HepG2 (cell line): ENCODE measurements at regions not wholly inside any gene's neighbourhood (a gene's known extent, or its start where the extent isn't known, plus 50 kb on each side); places are given as distances from the start of the nearest gene placed in this dataset.

Experiments
- ATAC-seq: fragments of 200-7000 bp; cut with Tn5 transposase; 3 replicates; pipeline ENCODE4 v1.9.1; 2020; ENCODE audit warnings: mild to moderate bottlenecking, moderate library complexity
- BruUV-seq: library from RNA; stranded (reverse); fragments of 400-500 nt; replicated peaks from 2 replicates; lab custom pipeline; 2021; lab: Mats Ljungman, UMichigan
- CTCF ChIA-PET: fragments of 300-600 bp; formaldehyde crosslinking; extraction: SDS; loops from one replicate; lab custom pipeline; 2021; ENCODE audit warnings: low total read pairs, inconsistent platforms, low intra/inter-chr PET ratio; lab: Yijun Ruan, JAX
- POLR2A ChIA-PET: fragments of 350-600 bp; sonication (Branson Sonifier 250); formaldehyde crosslinking; loops from one replicate; lab custom pipeline; 2020; ENCODE audit warnings: antibody characterized with exemption, inconsistent platforms; lab: Yijun Ruan, JAX
- DNase-seq: peaks from one replicate; pipeline ENCODE4 v3.0.0-alpha.2; 2015; ENCODE audit warnings: low spot score
- FAIRE-seq: peaks from 3 replicates; lab custom pipeline; 2011; peaks lifted over from hg19 to GRCh38; lab: Jason Lieb, UNC
- H2AFZ ChIP-seq: one replicate; pipeline ENCODE4 v1.6.1; 2011; ENCODE audit warnings: low read length, inconsistent platforms
- H3K27ac ChIP-seq: fragments of 300-600 bp; 3 replicates; pipeline ENCODE4 v1.8.0; 2011; ENCODE audit warnings: mixed run types, mild to moderate bottlenecking, mixed read lengths, low read length, inconsistent platforms; ENCODE audit not compliant: insufficient read depth; ENCODE audit errors: extremely low read length
- H3K27me3 ChIP-seq, 2 experiments: fragments of 200-600 bp in 1 of 2; 2 replicates in 1 of 2; 3 replicates in 1 of 2; pipeline versions ENCODE4 v1.6.0 to v1.8.0; 2011; ENCODE audit warnings: low read length in 2 of 2, mild to moderate bottlenecking in 2 of 2, moderate library complexity in 2 of 2, inconsistent platforms in 1 of 2; ENCODE audit not compliant: insufficient read depth in 2 of 2, control insufficient read depth in 1 of 2
- H3K36me3 ChIP-seq, 2 experiments: fragments of 200-600 bp in 1 of 2; replicated peaks in 1 of 2; 2 replicates in 1 of 2; 3 replicates in 1 of 2; pipeline versions ENCODE4 v1.5.1 to v1.8.0; 2011; ENCODE audit warnings: low read length in 2 of 2, inconsistent platforms in 1 of 2; ENCODE audit not compliant: insufficient read depth in 2 of 2, control insufficient read depth in 1 of 2
- H3K4me1 ChIP-seq: 2 replicates; pipeline ENCODE4 v1.5.1; 2012; ENCODE audit warnings: low read length, inconsistent platforms; ENCODE audit not compliant: insufficient read depth
- H3K4me2 ChIP-seq: 2 replicates; pipeline ENCODE4 v1.6.0; 2011; ENCODE audit warnings: low read depth, low read length, inconsistent platforms
- H3K4me3 ChIP-seq, 3 experiments: fragments of 200-600 bp in 1 of 3; sonication (generic), shearing (Covaris generic) in 1 of 3; replicated peaks in 1 of 3; 2 replicates each; pipeline ENCODE4 v1.5.1; 2011 to 2016; ENCODE audit warnings: low read length in 3 of 3, inconsistent platforms in 2 of 3, low read depth in 2 of 3, mild to moderate bottlenecking in 2 of 3, control low read depth in 1 of 3, mixed read lengths in 1 of 3; ENCODE audit not compliant: insufficient read depth in 1 of 3
- H3K79me2 ChIP-seq: one replicate; pipeline ENCODE4 v1.6.1; 2011; ENCODE audit warnings: low read length, inconsistent platforms; ENCODE audit not compliant: insufficient read depth
- H3K9ac ChIP-seq: 2 replicates; pipeline ENCODE4 v1.6.0; 2011; ENCODE audit warnings: mild to moderate bottlenecking, low read depth, low read length, inconsistent platforms; ENCODE audit not compliant: insufficient read depth
- H3K9me3 ChIP-seq: 2 replicates; pipeline ENCODE4 v1.5.1; 2012; ENCODE audit warnings: mild to moderate bottlenecking, low read length
- H4K20me1 ChIP-seq: 2 replicates; pipeline ENCODE4 v1.6.0; 2011; ENCODE audit warnings: inconsistent platforms, mild to moderate bottlenecking, low read length, moderate library complexity; ENCODE audit not compliant: insufficient read depth
- CAMTA2 ChIP-seq: sonication (generic); formaldehyde crosslinking; IDR thresholded peaks from 2 replicates; pipeline ENCODE4 v1.4.0; 2020; ENCODE audit warnings: mild to moderate bottlenecking, missing genetic modification reagents, borderline replicate concordance
- CHCHD3 ChIP-seq: sonication (generic); formaldehyde crosslinking; IDR thresholded peaks from 2 replicates; pipeline ENCODE4 v1.8.0; 2022; ENCODE audit warnings: mild to moderate bottlenecking, missing genetic modification reagents, moderate library complexity
- ETV6 ChIP-seq: sonication (generic); formaldehyde crosslinking; conservative IDR thresholded peaks from 2 replicates; pipeline ENCODE4 v1.4.0; 2020; ENCODE audit warnings: missing genetic modification reagents
- KLF12 ChIP-seq: sonication (generic); formaldehyde crosslinking; IDR thresholded peaks from 2 replicates; pipeline ENCODE4 v1.4.0; 2020; ENCODE audit warnings: missing genetic modification reagents, borderline replicate concordance
- NFYB ChIP-seq: sonication (generic); formaldehyde crosslinking; IDR thresholded peaks from 2 replicates; pipeline ENCODE4 v1.4.0; 2020; ENCODE audit warnings: missing genetic modification reagents
- RORA ChIP-seq: sonication (generic); formaldehyde crosslinking; IDR thresholded peaks from 2 replicates; pipeline ENCODE4 v1.5.0; 2020; ENCODE audit warnings: mild to moderate bottlenecking, missing genetic modification reagents, moderate library complexity
- ZBTB42 ChIP-seq: sonication (generic); formaldehyde crosslinking; IDR thresholded peaks from 2 replicates; pipeline ENCODE4 v1.5.0; 2020; ENCODE audit warnings: mild to moderate bottlenecking, missing genetic modification reagents
- ZNF598 ChIP-seq: sonication (generic); formaldehyde crosslinking; IDR thresholded peaks from 2 replicates; pipeline ENCODE4 v1.5.1; 2020; ENCODE audit warnings: mild to moderate bottlenecking, missing genetic modification reagents, borderline replicate concordance
- ZNF781 ChIP-seq: sonication (generic); formaldehyde crosslinking; IDR thresholded peaks from 2 replicates; pipeline ENCODE4 v1.5.1; 2020; ENCODE audit warnings: borderline replicate concordance, mild to moderate bottlenecking, missing genetic modification reagents; ENCODE audit errors: not compliant biosample characterization
- ZSCAN20 ChIP-seq: sonication (generic); formaldehyde crosslinking; IDR thresholded peaks from 2 replicates; pipeline ENCODE4 v1.4.0; 2020; ENCODE audit warnings: missing genetic modification reagents, mild to moderate bottlenecking, borderline replicate concordance
- WGBS: methylation state at CpG from one replicate; pipeline ENCODE4 v1.1.6; 2017; ENCODE audit warnings: low lambda C conversion rate; 5-methylcytosine and 5-hydroxymethylcytosine counted together
- in situ Hi-C: cut with HindIII; loops from 2 replicates; pipeline ENCODE4 v1.10.0; 2017; ENCODE audit warnings: low pct_unique_long_range_greater_than_20kb; ENCODE audit not compliant: extremely low pct_ligation_motif_present
- intact Hi-C: fragments of 100-400 bp; cut with micrococcal nuclease; formaldehyde crosslinking; loops from one replicate; pipeline ENCODE4 v1.10.0; 2022; ENCODE audit not compliant: unreplicated experiment
- TF ChIP-seq, protein P1 (sequence below): IDR thresholded peaks from 2 replicates; pipeline ENCODE4 v1.6.1; 2016; ENCODE audit warnings: mild to moderate bottlenecking
- TF ChIP-seq, protein P2 (sequence below): sonication (generic); formaldehyde crosslinking; IDR thresholded peaks from 2 replicates; pipeline ENCODE4 v1.4.0; 2020; ENCODE audit warnings: mild to moderate bottlenecking, missing genetic modification reagents

DNA sequence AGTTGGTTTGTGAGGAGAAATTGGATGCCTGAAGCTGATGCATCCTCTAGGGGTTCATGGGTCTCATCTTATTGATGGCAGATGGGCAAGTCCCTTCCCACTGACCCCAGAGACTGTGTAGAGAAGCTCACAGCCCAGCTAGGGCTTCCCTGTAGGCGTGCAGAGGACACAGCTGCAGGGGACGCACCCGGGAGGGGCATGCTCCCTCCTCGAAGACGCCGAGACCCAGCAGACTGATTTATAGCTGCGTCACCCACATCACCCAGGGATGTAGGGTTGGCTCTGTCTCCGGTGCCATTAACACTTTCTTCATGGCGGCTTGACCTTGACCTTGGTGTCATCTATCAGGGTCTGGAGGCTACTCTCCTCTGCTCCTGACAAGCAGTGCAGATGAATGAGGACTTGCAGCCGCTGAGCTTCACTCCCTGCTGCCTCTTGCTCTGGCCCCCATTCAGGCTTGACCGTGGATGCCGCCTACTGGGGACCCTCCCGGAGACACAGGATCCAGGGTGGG is 549.7 kb downstream of the TCERG1L start:
- H3K4me1 ChIP-seq = no peaks in the 10 kb centered on the region
- intact Hi-C loops = no loop called here
- H3K4me2 ChIP-seq = no peak overlapping the region
- POLR2A ChIA-PET = no interaction called here
- WGBS = 17% methylated on average over 8 of the region's 13 CpGs
- no peak for FAIRE-seq
- no peak overlapping the region for H3K4me3 ChIP-seq
- no peaks in the 10 kb centered on the region for H3K36me3 ChIP-seq
- H3K9me3 ChIP-seq = peaks cover 10% of the 10 kb centered on the region; the same call in 1 of the 2 replicates
- in situ Hi-C loops = no loop called here
- H4K20me1 ChIP-seq = no peaks in the 10 kb centered on the region
- no peak overlapping the region for H2AFZ ChIP-seq
- TF ChIP-seq, protein P1, sequence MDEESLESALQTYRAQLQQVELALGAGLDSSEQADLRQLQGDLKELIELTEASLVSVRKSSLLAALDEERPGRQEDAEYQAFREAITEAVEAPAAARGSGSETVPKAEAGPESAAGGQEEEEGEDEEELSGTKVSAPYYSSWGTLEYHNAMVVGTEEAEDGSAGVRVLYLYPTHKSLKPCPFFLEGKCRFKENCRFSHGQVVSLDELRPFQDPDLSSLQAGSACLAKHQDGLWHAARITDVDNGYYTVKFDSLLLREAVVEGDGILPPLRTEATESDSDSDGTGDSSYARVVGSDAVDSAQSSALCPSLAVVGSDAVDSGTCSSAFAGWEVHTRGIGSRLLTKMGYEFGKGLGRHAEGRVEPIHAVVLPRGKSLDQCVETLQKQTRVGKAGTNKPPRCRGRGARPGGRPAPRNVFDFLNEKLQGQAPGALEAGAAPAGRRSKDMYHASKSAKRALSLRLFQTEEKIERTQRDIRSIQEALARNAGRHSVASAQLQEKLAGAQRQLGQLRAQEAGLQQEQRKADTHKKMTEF = no peak
- TF ChIP-seq ZNF781 (CRISPR knock-in tag) (no peak), ZNF598 (CRISPR knock-in tag) (no peak), ETV6 (CRISPR knock-in tag) (no peak), RORA (CRISPR knock-in tag) (no peak), ZBTB42 (CRISPR knock-in tag) (no peak), NFYB (CRISPR knock-in tag) (no peak), KLF12 (CRISPR knock-in tag) (no peak), CAMTA2 (CRISPR knock-in tag) (no peak), CHCHD3 (no peak), ZSCAN20 (no peak)
- TF ChIP-seq, protein P2, sequence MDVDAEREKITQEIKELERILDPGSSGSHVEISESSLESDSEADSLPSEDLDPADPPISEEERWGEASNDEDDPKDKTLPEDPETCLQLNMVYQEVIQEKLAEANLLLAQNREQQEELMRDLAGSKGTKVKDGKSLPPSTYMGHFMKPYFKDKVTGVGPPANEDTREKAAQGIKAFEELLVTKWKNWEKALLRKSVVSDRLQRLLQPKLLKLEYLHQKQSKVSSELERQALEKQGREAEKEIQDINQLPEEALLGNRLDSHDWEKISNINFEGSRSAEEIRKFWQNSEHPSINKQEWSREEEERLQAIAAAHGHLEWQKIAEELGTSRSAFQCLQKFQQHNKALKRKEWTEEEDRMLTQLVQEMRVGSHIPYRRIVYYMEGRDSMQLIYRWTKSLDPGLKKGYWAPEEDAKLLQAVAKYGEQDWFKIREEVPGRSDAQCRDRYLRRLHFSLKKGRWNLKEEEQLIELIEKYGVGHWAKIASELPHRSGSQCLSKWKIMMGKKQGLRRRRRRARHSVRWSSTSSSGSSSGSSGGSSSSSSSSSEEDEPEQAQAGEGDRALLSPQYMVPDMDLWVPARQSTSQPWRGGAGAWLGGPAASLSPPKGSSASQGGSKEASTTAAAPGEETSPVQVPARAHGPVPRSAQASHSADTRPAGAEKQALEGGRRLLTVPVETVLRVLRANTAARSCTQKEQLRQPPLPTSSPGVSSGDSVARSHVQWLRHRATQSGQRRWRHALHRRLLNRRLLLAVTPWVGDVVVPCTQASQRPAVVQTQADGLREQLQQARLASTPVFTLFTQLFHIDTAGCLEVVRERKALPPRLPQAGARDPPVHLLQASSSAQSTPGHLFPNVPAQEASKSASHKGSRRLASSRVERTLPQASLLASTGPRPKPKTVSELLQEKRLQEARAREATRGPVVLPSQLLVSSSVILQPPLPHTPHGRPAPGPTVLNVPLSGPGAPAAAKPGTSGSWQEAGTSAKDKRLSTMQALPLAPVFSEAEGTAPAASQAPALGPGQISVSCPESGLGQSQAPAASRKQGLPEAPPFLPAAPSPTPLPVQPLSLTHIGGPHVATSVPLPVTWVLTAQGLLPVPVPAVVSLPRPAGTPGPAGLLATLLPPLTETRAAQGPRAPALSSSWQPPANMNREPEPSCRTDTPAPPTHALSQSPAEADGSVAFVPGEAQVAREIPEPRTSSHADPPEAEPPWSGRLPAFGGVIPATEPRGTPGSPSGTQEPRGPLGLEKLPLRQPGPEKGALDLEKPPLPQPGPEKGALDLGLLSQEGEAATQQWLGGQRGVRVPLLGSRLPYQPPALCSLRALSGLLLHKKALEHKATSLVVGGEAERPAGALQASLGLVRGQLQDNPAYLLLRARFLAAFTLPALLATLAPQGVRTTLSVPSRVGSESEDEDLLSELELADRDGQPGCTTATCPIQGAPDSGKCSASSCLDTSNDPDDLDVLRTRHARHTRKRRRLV (CRISPR knock-in tag) = no peak
- TF ChIP-seq, all 625 proteins: peak for 0
- no TSS peak for BruUV-seq
- H3K79me2 ChIP-seq = no peaks in the 10 kb centered on the region
- DNase-seq (no peak), ATAC-seq (no peak)
- no peak overlapping the region for H3K9ac ChIP-seq
- H3K27me3 ChIP-seq = no peaks in the 10 kb centered on the region
- CTCF ChIA-PET = no interaction called here
- no peak overlapping the region for H3K27ac ChIP-seq
